SJCRH30 (cell line): ENCODE measurements at regions not wholly inside any gene's neighbourhood (a gene's known extent, or its start where the extent isn't known, plus 50 kb on each side); places are given as distances from the start of the nearest gene placed in this dataset.
A peak's percentile ranks its signal among the peaks of the same experiment; 100 is the strongest.
"Not testable (repeated sequence)": the region's sequence is repeated elsewhere in the genome, so short reads cannot be mapped to it uniquely, and the experiment has no call there.

Experiments used
- DNase-seq, 2 experiments: peaks; one replicate each; pipeline ENCODE4 v3.0.0-alpha.2; 2015 to 2020
- H3K27ac ChIP-seq: fragments of 250-450 bp; sonication (Bioruptor Pico); 2 replicates; pipeline ENCODE4 v1.5.1; 2020; ENCODE audit warnings: mild to moderate bottlenecking, moderate library complexity
- H3K27me3 ChIP-seq: fragments of 250-450 bp; sonication (Bioruptor Pico); 2 replicates; pipeline ENCODE4 v1.5.1; 2020; ENCODE audit warnings: mild to moderate bottlenecking, moderate library complexity
- H3K36me3 ChIP-seq: fragments of 250-450 bp; sonication (Bioruptor Pico); 2 replicates; pipeline ENCODE4 v1.5.1; 2020; ENCODE audit warnings: mild to moderate bottlenecking, moderate library complexity
- H3K4me1 ChIP-seq: fragments of 250-450 bp; sonication (Bioruptor Pico); 2 replicates; pipeline ENCODE4 v1.5.1; 2020; ENCODE audit warnings: mild to moderate bottlenecking, moderate library complexity
- H3K4me3 ChIP-seq: fragments of 250-450 bp; sonication (Bioruptor Pico); 2 replicates; pipeline ENCODE4 v1.5.1; 2020; ENCODE audit warnings: mild to moderate bottlenecking, moderate library complexity
- H3K9me3 ChIP-seq: fragments of 250-450 bp; sonication (Bioruptor Pico); replicated peaks from 2 replicates; pipeline ENCODE4 v1.5.1; 2020; ENCODE audit warnings: mild to moderate bottlenecking, moderate library complexity

GRCh38 chr4:104549736-104550135, 55.0 kb upstream of the CXXC4 start:
- DNase-seq = no peak
- Histone ChIP-seq H3K27ac (no peak overlapping the region), H3K4me3 (no peak overlapping the region), H3K36me3 (no peaks in the 10 kb centered on the region), H3K4me1 (no peaks in the 10 kb centered on the region), H3K9me3 (no peaks in the 10 kb centered on the region), H3K27me3 (no peaks in the 10 kb centered on the region)

- Histone ChIP-seq H3K9me3 (no peaks in the 10 kb centered on the region), H3K4me1 (no peaks in the 10 kb centered on the region), H3K27me3 (no peaks in the 10 kb centered on the region), H3K27ac (no peak overlapping the region), H3K4me3 (no peak overlapping the region), H3K36me3 (no peaks in the 10 kb centered on the region)
- no peak for DNase-seq
Observed at GRCh38 chr4:104559502-104559901, 64.8 kb upstream of the CXXC4 start.

GRCh38 chr4:104571341-104571740, 76.6 kb upstream of the CXXC4 start:
- Histone ChIP-seq H3K27ac (no peak overlapping the region), H3K4me3 (no peak overlapping the region)

GRCh38 chr4:104574371-104574770, 79.7 kb upstream of the CXXC4 start:
- Histone ChIP-seq H3K27ac (no peak overlapping the region), H3K4me1 (no peaks in the 10 kb centered on the region), H3K9me3 (no peaks in the 10 kb centered on the region), H3K27me3 (no peaks in the 10 kb centered on the region), H3K36me3 (no peaks in the 10 kb centered on the region), H3K4me3 (no peak overlapping the region)
- DNase-seq = no peak

More at GRCh38 chr4:104571341-104571740, 76.6 kb upstream of the CXXC4 start:
- H3K4me1 ChIP-seq = no peaks in the 10 kb centered on the region
- no peaks in the 10 kb centered on the region for H3K9me3 ChIP-seq
- DNase-seq = no peak
- no peaks in the 10 kb centered on the region for H3K27me3 ChIP-seq
- no peaks in the 10 kb centered on the region for H3K36me3 ChIP-seq

GRCh38 chr4:104575278-104575677, 80.6 kb upstream of the CXXC4 start:
- Histone ChIP-seq H3K27ac (no peak overlapping the region), H3K9me3 (no peaks in the 10 kb centered on the region), H3K4me3 (no peak overlapping the region), H3K4me1 (no peaks in the 10 kb centered on the region), H3K27me3 (no peaks in the 10 kb centered on the region), H3K36me3 (no peaks in the 10 kb centered on the region)
- DNase-seq = no peak

GRCh38 chr4:104577405-104577804, 82.7 kb upstream of the CXXC4 start:
- Histone ChIP-seq H3K27ac (no peak overlapping the region), H3K9me3 (no peaks in the 10 kb centered on the region), H3K4me3 (no peak overlapping the region), H3K4me1 (no peaks in the 10 kb centered on the region), H3K27me3 (no peaks in the 10 kb centered on the region), H3K36me3 (no peaks in the 10 kb centered on the region)
- DNase-seq = no peak

GRCh38 chr4:104581476-104581875, 86.8 kb upstream of the CXXC4 start:
- H3K36me3 ChIP-seq, H3K27ac ChIP-seq: not testable (repeated sequence)

GRCh38 chr4:104582056-104582455, 87.4 kb upstream of the CXXC4 start:
- not testable (repeated sequence) for DNase-seq, H3K4me3 ChIP-seq, H3K27ac ChIP-seq, H3K27me3 ChIP-seq, H3K36me3 ChIP-seq, H3K4me1 ChIP-seq, H3K9me3 ChIP-seq

More at GRCh38 chr4:104581476-104581875, 86.8 kb upstream of the CXXC4 start:
- not testable (repeated sequence) for H3K9me3 ChIP-seq, H3K4me1 ChIP-seq, H3K4me3 ChIP-seq, DNase-seq, H3K27me3 ChIP-seq

GRCh38 chr4:104589264-104589868, 94.7 kb upstream of the CXXC4 start:
- no peaks in the 10 kb centered on the region for H3K9me3 ChIP-seq
- no peak for DNase-seq
- no peak overlapping the region for H3K4me3 ChIP-seq
- H3K36me3 ChIP-seq = no peaks in the 10 kb centered on the region
- no peaks in the 10 kb centered on the region for H3K27me3 ChIP-seq
- no peak overlapping the region for H3K27ac ChIP-seq
- H3K4me1 ChIP-seq = no peaks in the 10 kb centered on the region

GRCh38 chr4:104591510-104591911, 96.8 kb upstream of the CXXC4 start:
- Histone ChIP-seq H3K9me3 (no peaks in the 10 kb centered on the region), H3K4me1 (no peaks in the 10 kb centered on the region), H3K4me3 (no peak overlapping the region), H3K36me3 (no peaks in the 10 kb centered on the region), H3K27ac (no peak overlapping the region), H3K27me3 (no peaks in the 10 kb centered on the region)
- DNase-seq = peak; percentile 81 to 89

GRCh38 chr4:104592183-104592582, 97.5 kb upstream of the CXXC4 start:
- DNase-seq = no peak
- no peak overlapping the region for H3K4me3 ChIP-seq
- H3K27ac ChIP-seq = no peak overlapping the region
- no peaks in the 10 kb centered on the region for H3K27me3 ChIP-seq
- no peaks in the 10 kb centered on the region for H3K4me1 ChIP-seq
- no peaks in the 10 kb centered on the region for H3K36me3 ChIP-seq
- no peaks in the 10 kb centered on the region for H3K9me3 ChIP-seq

- Histone ChIP-seq H3K9me3 (no peaks in the 10 kb centered on the region), H3K4me3 (no peak overlapping the region), H3K27me3 (no peaks in the 10 kb centered on the region), H3K27ac (no peak overlapping the region), H3K36me3 (no peaks in the 10 kb centered on the region), H3K4me1 (no peaks in the 10 kb centered on the region)
- DNase-seq = no peak
Observed at GRCh38 chr4:104593019-104593418, 98.3 kb upstream of the CXXC4 start.

GRCh38 chr4:104596189-104596588, 101.5 kb upstream of the CXXC4 start:
- DNase-seq = no peak
- H3K27me3 ChIP-seq = no peaks in the 10 kb centered on the region
- no peak overlapping the region for H3K27ac ChIP-seq
- no peak overlapping the region for H3K4me3 ChIP-seq
- no peaks in the 10 kb centered on the region for H3K36me3 ChIP-seq
- no peaks in the 10 kb centered on the region for H3K9me3 ChIP-seq
- H3K4me1 ChIP-seq = no peaks in the 10 kb centered on the region

GRCh38 chr4:104615496-104615895, 120.8 kb upstream of the CXXC4 start:
- DNase-seq = no peak
- no peaks in the 10 kb centered on the region for H3K4me1 ChIP-seq

GRCh38 chr4:104615926-104616325, 121.2 kb upstream of the CXXC4 start:
- Histone ChIP-seq H3K4me3 (no peak overlapping the region), H3K9me3 (no peaks in the 10 kb centered on the region), H3K27me3 (no peaks in the 10 kb centered on the region), H3K27ac (no peak overlapping the region), H3K4me1 (no peaks in the 10 kb centered on the region), H3K36me3 (no peaks in the 10 kb centered on the region)
- no peak for DNase-seq

More at GRCh38 chr4:104615496-104615895, 120.8 kb upstream of the CXXC4 start:
- H3K9me3 ChIP-seq = no peaks in the 10 kb centered on the region
- no peaks in the 10 kb centered on the region for H3K27me3 ChIP-seq
- H3K27ac ChIP-seq = no peak overlapping the region
- H3K36me3 ChIP-seq = no peaks in the 10 kb centered on the region
- no peak overlapping the region for H3K4me3 ChIP-seq

- no peaks in the 10 kb centered on the region for H3K9me3 ChIP-seq
- no peaks in the 10 kb centered on the region for H3K36me3 ChIP-seq
- H3K4me1 ChIP-seq = no peaks in the 10 kb centered on the region
- H3K27ac ChIP-seq = no peak overlapping the region
- H3K4me3 ChIP-seq = no peak overlapping the region
- H3K27me3 ChIP-seq = no peaks in the 10 kb centered on the region
- no peak for DNase-seq
Observed at GRCh38 chr4:104616401-104616820, 121.7 kb upstream of the CXXC4 start.
